Psoas muscle (tissue), 7 donors: ENCODE measurements at regions not wholly inside any gene's neighbourhood (a gene's known extent, or its start where the extent isn't known, plus 50 kb on each side); places are given as distances from the start of the nearest gene placed in this dataset.

ENCODE experiments used
- ATAC-seq, 4 donors: fragments of 200-7000 bp; cut with Tn5 transposase; one replicate each; pipeline ENCODE4 v1.9.1; 2020; ENCODE audit warnings: moderate library complexity in 3 of 4, mild to moderate bottlenecking in 2 of 4
- DNase-seq, 2 donors: peaks; one replicate each; pipeline ENCODE4 v3.0.0-alpha.2; 2020
- H3K27ac ChIP-seq: fragments of 200-600 bp; one replicate; pipeline ENCODE4 v1.8.0; 2022
- H3K27me3 ChIP-seq, 3 donors: fragments of 200-600 bp in 1 of 3; one replicate each; pipeline versions ENCODE4 v1.6.1 to v1.8.0; 2013 to 2022; ENCODE audit warnings: low read length in 2 of 3, mild to moderate bottlenecking in 2 of 3, moderate library complexity in 1 of 3; ENCODE audit not compliant: insufficient read depth in 3 of 3
- H3K36me3 ChIP-seq, 2 donors: fragments of 200-600 bp in 1 of 2; one replicate each; pipeline versions ENCODE4 v1.6.1 to v1.8.0; 2013 to 2022; ENCODE audit warnings: low read depth in 1 of 2, mild to moderate bottlenecking in 1 of 2, moderate library complexity in 1 of 2; ENCODE audit not compliant: insufficient read depth in 1 of 2
- H3K4me1 ChIP-seq: fragments of 200-600 bp; one replicate; pipeline ENCODE4 v1.8.0; 2022
- H3K4me3 ChIP-seq: fragments of 200-600 bp; one replicate; pipeline ENCODE4 v1.8.0; 2022; ENCODE audit warnings: mild to moderate bottlenecking
- H3K9me3 ChIP-seq: fragments of 200-600 bp; one replicate; pipeline ENCODE4 v1.8.0; 2022
- WGBS, 3 donors: extraction: QIAGEN DNeasy Blood & Tissue Kit; methylation state at CpG; one replicate each; pipeline versions ENCODE4 v1.1.6 to v1.1.7; 2013; 5-methylcytosine and 5-hydroxymethylcytosine counted together
- intact Hi-C, 2 donors: fragments of 100-400 bp; cut with DNase I; formaldehyde crosslinking; loops; one replicate each; pipeline versions ENCODE4 v1.11.0 to v1.14.2; 2022
- TF ChIP-seq, protein P1 (sequence below): fragments of 200-600 bp; IDR thresholded peaks from one replicate; pipeline ENCODE4 v1.8.0; 2022; ENCODE audit warnings: antibody characterized with exemption
- donor health status: healthy with polysubstance abuse.
- donor health status: DM: no; HTN: no; CAD: no; lungs with moderate emphysema.
- donor health status: Bipolar disorder and iron deficiency.
- donor health status: healthy.
- donor health status: DM: yes; HTN: yes; CAD: no.
- donor health status: DM: no; HTN: no; CAD: no.
- donor health status: DM: yes; HTN: yes; CAD: no.

DNA sequence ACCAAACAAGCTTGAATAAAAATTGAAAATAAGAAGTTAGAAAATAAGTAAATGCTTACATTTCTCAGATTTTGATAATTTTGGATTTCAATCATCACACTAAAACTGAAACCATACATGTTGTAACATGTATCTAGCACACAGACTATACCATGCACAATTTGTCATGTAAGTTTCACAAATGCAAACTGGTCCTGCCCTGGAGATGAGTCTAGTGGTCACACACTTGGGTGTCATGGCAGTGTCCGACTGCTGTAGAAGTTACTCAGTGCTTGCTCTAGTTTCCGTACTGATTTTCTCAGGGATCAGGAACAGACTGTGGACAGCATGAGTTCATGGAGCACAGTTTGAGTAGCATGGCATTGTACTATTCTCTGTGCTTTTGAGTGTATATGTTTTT lies 182.9 kb upstream of the RMP24 start:
- no peaks in the 10 kb centered on the region for H3K36me3 ChIP-seq
- no peak overlapping the region for H3K27ac ChIP-seq
- no peak for DNase-seq
- intact Hi-C loops, result no loop called here
- TF ChIP-seq, protein P1, sequence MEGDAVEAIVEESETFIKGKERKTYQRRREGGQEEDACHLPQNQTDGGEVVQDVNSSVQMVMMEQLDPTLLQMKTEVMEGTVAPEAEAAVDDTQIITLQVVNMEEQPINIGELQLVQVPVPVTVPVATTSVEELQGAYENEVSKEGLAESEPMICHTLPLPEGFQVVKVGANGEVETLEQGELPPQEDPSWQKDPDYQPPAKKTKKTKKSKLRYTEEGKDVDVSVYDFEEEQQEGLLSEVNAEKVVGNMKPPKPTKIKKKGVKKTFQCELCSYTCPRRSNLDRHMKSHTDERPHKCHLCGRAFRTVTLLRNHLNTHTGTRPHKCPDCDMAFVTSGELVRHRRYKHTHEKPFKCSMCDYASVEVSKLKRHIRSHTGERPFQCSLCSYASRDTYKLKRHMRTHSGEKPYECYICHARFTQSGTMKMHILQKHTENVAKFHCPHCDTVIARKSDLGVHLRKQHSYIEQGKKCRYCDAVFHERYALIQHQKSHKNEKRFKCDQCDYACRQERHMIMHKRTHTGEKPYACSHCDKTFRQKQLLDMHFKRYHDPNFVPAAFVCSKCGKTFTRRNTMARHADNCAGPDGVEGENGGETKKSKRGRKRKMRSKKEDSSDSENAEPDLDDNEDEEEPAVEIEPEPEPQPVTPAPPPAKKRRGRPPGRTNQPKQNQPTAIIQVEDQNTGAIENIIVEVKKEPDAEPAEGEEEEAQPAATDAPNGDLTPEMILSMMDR, result no peak
- no peak for ATAC-seq
- no peak overlapping the region for H3K4me3 ChIP-seq
- WGBS, 3 donors, result 87 to 94% (median 91%) methylated on average over 2 of the region's 2 CpGs
- H3K9me3 ChIP-seq, result no peaks in the 10 kb centered on the region
- no peaks in the 10 kb centered on the region for H3K27me3 ChIP-seq
- H3K4me1 ChIP-seq, result no peaks in the 10 kb centered on the region

DNA sequence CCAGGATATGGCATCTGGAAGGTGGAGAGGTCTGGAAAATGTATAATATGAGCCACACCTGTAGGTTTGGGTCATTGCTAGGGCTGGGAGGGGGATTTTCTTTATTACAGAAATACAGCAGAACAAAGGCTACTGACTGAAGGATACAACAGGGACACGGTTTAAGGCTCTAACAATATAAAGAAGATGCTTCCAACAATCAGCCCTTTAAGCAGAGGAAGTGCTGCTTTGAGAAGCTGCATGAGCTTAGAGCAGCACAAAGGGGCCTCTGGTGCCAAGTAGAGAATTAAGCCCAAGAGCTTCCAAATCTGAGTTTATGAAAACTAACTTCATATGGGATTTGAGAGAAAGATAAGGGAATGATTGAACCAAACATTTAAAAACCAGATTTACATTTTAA lies 174.5 kb upstream of the RMP24 start:
- H3K27me3 ChIP-seq, result peaks cover 0 to 4% (median 0%) of the 10 kb centered on the region in 3 donors
- H3K9me3 ChIP-seq, result no peaks in the 10 kb centered on the region
- no peak overlapping the region for H3K4me3 ChIP-seq
- intact Hi-C loops, result no loop called here
- ATAC-seq (no peak), DNase-seq (no peak)
- H3K36me3 ChIP-seq, result no peaks in the 10 kb centered on the region
- TF ChIP-seq, protein P1, result no peak
- no peak overlapping the region for H3K27ac ChIP-seq
- no peaks in the 10 kb centered on the region for H3K4me1 ChIP-seq
- WGBS, 3 donors, result 12 to 23% (median 21%) methylated on average over 1 of the region's 1 CpG

DNA sequence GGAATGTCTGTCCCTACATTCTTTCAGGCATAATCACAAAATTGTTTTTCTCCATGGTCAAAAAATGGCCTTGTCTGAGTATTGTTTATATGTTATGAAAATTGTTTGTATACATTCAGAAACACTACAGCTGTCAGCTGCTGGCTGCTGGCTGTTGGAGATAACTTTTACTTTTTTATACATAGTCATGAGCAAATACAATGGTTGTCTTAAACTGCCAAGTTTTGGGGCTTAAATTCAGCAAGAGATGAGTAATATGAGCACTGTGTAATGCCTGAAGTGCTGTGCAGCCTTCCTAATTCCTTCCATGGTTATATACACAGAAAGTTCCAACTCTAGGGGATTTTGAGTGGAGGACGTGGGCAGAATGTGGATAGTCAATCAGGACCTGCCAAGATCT lies 168.9 kb upstream of the RMP24 start:
- H3K9me3 ChIP-seq, result no peaks in the 10 kb centered on the region
- ATAC-seq (no peak), DNase-seq (no peak)
- TF ChIP-seq, protein P1, result no peak
- H3K27me3 ChIP-seq, result peaks cover 0 to 8% (median 0%) of the 10 kb centered on the region in 3 donors
- WGBS, 3 donors, result 22 to 39% (median 29%) methylated on average over 1 of the region's 1 CpG
- no peaks in the 10 kb centered on the region for H3K36me3 ChIP-seq
- intact Hi-C loops, result no loop called here
- H3K4me3 ChIP-seq, result no peak overlapping the region
- no peak overlapping the region for H3K27ac ChIP-seq
- no peaks in the 10 kb centered on the region for H3K4me1 ChIP-seq

DNA sequence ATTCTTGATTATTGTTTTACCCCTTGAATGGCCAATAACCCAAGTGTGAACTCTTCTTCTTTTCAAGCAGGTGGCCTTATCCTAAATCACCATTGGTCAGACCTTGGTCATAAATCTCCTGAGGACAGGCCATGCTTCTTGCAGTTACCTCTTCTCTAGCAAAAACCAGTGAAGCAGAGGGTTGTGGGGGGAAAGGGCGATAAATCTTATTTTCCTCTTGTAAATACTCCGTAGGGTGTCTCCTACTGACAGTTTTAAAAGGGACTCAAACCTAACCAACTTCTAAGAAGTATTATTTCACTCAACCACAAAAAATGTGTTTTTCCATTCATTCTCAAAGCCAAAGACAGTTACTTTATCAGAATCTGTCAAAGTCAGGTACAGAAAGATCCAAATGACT lies 168.1 kb upstream of the RMP24 start:
- Histone ChIP-seq H3K4me3 (no peak overlapping the region), H3K9me3 (no peaks in the 10 kb centered on the region), H3K36me3 (no peaks in the 10 kb centered on the region), H3K27ac (no peak overlapping the region), H3K4me1 (no peaks in the 10 kb centered on the region), H3K27me3 (peaks cover 0 to 8% (median 0%) of the 10 kb centered on the region in 3 donors)
- DNase-seq (no peak), ATAC-seq (no peak)
- TF ChIP-seq, protein P1, result no peak
- intact Hi-C loops, result no loop called here
- 83 to 85% (median 84%) methylated on average over 2 of the region's 2 CpGs for WGBS, 3 donors

DNA sequence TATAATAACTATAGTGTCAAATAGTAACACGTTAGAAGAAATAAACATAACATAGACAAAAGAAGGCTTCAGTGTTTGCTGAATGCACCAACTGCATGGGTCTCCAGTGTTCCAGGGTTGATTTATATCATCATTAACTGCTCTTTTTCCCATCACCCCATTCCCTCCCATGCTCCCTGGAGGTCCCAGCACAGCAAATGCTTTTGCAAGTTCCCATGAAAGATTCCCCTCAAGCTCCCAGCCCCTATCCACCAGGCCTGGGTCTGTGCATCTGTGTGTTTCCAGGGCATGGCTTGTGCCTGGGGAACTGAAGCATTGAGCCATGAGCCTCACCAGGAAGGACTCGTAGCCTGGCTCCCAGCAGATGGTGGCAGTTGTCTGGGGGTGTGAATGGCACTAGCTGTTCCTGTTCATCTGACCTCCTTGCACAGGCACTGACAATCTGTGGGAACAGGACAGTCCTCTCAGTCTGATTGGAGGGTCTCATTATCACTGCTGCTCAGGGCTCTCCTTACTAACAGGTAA lies 164.6 kb upstream of the RMP24 start:
- Histone ChIP-seq H3K27ac (no peak overlapping the region), H3K4me1 (no peaks in the 10 kb centered on the region), H3K36me3 (no peaks in the 10 kb centered on the region), H3K27me3 (peaks cover 0 to 8% (median 0%) of the 10 kb centered on the region in 3 donors), H3K9me3 (no peaks in the 10 kb centered on the region), H3K4me3 (no peak overlapping the region)
- TF ChIP-seq, protein P1, result no peak
- DNase-seq (no peak), ATAC-seq (no peak)
- WGBS, 3 donors, result 22 to 44% (median 30%) methylated on average over 2 of the region's 2 CpGs
- intact Hi-C loops, result no loop called here
